ENCODE measurements at regions not wholly inside any gene's neighbourhood (a gene's known extent, or its start where the extent isn't known, plus 50 kb on each side); places are given as distances from the start of the nearest gene placed in this dataset.

DNA sequence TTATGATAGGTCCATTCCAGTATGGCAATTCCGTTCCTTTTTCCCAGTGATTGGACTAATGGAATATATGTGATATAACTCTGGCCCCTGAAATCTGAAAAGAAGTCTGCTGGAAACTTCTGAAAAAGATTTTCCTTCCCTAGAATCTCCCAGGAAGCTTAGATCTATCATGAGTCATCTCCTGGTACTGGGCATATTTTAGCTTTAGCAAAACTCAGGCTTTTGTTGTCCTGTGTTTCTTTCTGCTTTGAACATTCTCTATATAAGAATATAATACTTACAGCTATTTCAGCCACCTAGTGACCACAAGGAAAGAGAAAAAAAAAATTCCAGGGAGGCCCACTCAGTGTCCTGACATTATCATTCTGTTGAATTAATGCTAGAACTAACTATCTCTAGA, 597.2 kb upstream of the GRIA3 start:
- Histone ChIP-seq H3K4me1 (ENCODE audit: control insufficient read depth, insufficient read depth, low read length) (no peaks in the 10 kb centered on the region), H2AFZ (ENCODE audit: control insufficient read depth, low read depth, low read length) (no peak overlapping the region), H3K27me3 (replicated peaks in 1 of 2; ENCODE audit: control insufficient read depth in 2 of 2, insufficient read depth in 2 of 2, low read length in 1 of 2) (no peaks in the 10 kb centered on the region), H3K9ac (ENCODE audit: control insufficient read depth, insufficient read depth, low read length) (no peak overlapping the region), H3K9me3 (replicated peaks; ENCODE audit: control insufficient read depth, insufficient read depth, low read length) (no peaks in the 10 kb centered on the region), H3K27ac (ENCODE audit: control insufficient read depth, insufficient read depth) (no peak overlapping the region), H3K4me2 (ENCODE audit: control insufficient read depth, insufficient read depth) (no peak overlapping the region), H3K79me2 (ENCODE audit: control insufficient read depth, insufficient read depth, low read length) (no peaks in the 10 kb centered on the region), H4K20me1 (ENCODE audit: control insufficient read depth, insufficient read depth) (no peaks in the 10 kb centered on the region), H3K36me3 (ENCODE audit: control insufficient read depth in 2 of 2, insufficient read depth in 2 of 2, low read length in 1 of 2) (no peaks in the 10 kb centered on the region), H3K4me3 (no peak overlapping the region)
- intact Hi-C loops (cut with micrococcal nuclease; ENCODE audit: unreplicated experiment) (no loop called here), in situ Hi-C loops (cut with MboI) (no loop called here)
- no TSS peak for BruUV-seq (replicated peaks)
- ChIA-PET SMC1A (ENCODE audit: uncharacterized antibody, unreplicated experiment) (no interaction called here), RAD21 (ENCODE audit: unreplicated experiment) (no interaction called here), POLR2A (no interaction called here), CTCF (no interaction called here)
- DNase-seq (ENCODE audit: low read depth, low spot score), result no peak
- no peak for ATAC-seq
- TF ChIP-seq, protein P1, sequence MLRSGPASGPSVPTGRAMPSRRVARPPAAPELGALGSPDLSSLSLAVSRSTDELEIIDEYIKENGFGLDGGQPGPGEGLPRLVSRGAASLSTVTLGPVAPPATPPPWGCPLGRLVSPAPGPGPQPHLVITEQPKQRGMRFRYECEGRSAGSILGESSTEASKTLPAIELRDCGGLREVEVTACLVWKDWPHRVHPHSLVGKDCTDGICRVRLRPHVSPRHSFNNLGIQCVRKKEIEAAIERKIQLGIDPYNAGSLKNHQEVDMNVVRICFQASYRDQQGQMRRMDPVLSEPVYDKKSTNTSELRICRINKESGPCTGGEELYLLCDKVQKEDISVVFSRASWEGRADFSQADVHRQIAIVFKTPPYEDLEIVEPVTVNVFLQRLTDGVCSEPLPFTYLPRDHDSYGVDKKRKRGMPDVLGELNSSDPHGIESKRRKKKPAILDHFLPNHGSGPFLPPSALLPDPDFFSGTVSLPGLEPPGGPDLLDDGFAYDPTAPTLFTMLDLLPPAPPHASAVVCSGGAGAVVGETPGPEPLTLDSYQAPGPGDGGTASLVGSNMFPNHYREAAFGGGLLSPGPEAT (IDR thresholded peaks at IDR 0.05; ENCODE audit: low read depth), result no peak
- TF ChIP-seq MEF2B (IDR thresholded peaks at IDR 0.05; ENCODE audit: partially characterized antibody, poor library complexity, severe bottlenecking), result no peak
- TF ChIP-seq SUPT20H (IDR thresholded peaks at IDR 0.05; ENCODE audit: borderline replicate concordance, control insufficient read depth, low read depth, low read length), result no peak
- TF ChIP-seq, protein P2, sequence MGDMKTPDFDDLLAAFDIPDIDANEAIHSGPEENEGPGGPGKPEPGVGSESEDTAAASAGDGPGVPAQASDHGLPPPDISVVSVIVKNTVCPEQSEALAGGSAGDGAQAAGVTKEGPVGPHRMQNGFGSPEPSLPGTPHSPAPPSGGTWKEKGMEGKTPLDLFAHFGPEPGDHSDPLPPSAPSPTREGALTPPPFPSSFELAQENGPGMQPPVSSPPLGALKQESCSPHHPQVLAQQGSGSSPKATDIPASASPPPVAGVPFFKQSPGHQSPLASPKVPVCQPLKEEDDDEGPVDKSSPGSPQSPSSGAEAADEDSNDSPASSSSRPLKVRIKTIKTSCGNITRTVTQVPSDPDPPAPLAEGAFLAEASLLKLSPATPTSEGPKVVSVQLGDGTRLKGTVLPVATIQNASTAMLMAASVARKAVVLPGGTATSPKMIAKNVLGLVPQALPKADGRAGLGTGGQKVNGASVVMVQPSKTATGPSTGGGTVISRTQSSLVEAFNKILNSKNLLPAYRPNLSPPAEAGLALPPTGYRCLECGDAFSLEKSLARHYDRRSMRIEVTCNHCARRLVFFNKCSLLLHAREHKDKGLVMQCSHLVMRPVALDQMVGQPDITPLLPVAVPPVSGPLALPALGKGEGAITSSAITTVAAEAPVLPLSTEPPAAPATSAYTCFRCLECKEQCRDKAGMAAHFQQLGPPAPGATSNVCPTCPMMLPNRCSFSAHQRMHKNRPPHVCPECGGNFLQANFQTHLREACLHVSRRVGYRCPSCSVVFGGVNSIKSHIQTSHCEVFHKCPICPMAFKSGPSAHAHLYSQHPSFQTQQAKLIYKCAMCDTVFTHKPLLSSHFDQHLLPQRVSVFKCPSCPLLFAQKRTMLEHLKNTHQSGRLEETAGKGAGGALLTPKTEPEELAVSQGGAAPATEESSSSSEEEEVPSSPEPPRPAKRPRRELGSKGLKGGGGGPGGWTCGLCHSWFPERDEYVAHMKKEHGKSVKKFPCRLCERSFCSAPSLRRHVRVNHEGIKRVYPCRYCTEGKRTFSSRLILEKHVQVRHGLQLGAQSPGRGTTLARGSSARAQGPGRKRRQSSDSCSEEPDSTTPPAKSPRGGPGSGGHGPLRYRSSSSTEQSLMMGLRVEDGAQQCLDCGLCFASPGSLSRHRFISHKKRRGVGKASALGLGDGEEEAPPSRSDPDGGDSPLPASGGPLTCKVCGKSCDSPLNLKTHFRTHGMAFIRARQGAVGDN (IDR thresholded peaks at IDR 0.05), result no peak
- TF ChIP-seq MYB (IDR thresholded peaks at IDR 0.05; ENCODE audit: borderline replicate concordance, low read depth, low read length), result no peak
- no peak for TF ChIP-seq PAX5 (IDR thresholded peaks at IDR 0.05; ENCODE audit: borderline replicate concordance, low read depth, low read length)
- TF ChIP-seq HDAC6 (IDR thresholded peaks at IDR 0.05; ENCODE audit: unreplicated experiment), result no peak
- no peak for TF ChIP-seq RBBP5 (conservative IDR thresholded peaks at IDR 0.05)
- TF ChIP-seq IRF4 (IDR thresholded peaks at IDR 0.05; ENCODE audit: low read depth, low read length), result no peak
- TF ChIP-seq ZBED1 (IDR thresholded peaks at IDR 0.05; ENCODE audit: borderline replicate concordance), result no peak
- no peak for TF ChIP-seq NFYB (IDR thresholded peaks at IDR 0.05; ENCODE audit: insufficient read depth, low read depth, low read length)
- no peak for TF ChIP-seq WRNIP1 (IDR thresholded peaks at IDR 0.05; ENCODE audit: borderline replicate concordance, low read depth, low read length)
- TF ChIP-seq CHD1 (IDR thresholded peaks at IDR 0.05; ENCODE audit: low read depth, low read length), result no peak
- no peak for TF ChIP-seq BHLHE40 (IDR thresholded peaks at IDR 0.05; ENCODE audit: borderline replicate concordance in 1 of 2, low read depth in 2 of 2, low read length in 1 of 2)
- TF ChIP-seq MEF2A (IDR thresholded peaks at IDR 0.05; ENCODE audit: insufficient read depth, low read depth, low read length), result no peak
- TF ChIP-seq POLR2AphosphoS5 (IDR thresholded peaks at IDR 0.05; ENCODE audit: low read length), result no peak
- WGBS (ENCODE audit: insufficient coverage, insufficient replicate concordance, low lambda C conversion rate, missing lambda C conversion rate), result 0% methylated on average over 1 of the region's 1 CpG
- no peak for FAIRE-seq

Measured in GM12878 (cell line).